HG03378 (cell line): ENCODE measurements at regions not wholly inside any gene's neighbourhood (a gene's known extent, or its start where the extent isn't known, plus 50 kb on each side); places are given as distances from the start of the nearest gene placed in this dataset.

Source experiments
- ATAC-seq: cut with Tn5 transposase; IDR thresholded peaks from one replicate; pipeline ENCODE4 v1.9.1; 2021; ENCODE audit warnings: mild to moderate bottlenecking, moderate library complexity; ENCODE audit not compliant: unreplicated experiment

DNA sequence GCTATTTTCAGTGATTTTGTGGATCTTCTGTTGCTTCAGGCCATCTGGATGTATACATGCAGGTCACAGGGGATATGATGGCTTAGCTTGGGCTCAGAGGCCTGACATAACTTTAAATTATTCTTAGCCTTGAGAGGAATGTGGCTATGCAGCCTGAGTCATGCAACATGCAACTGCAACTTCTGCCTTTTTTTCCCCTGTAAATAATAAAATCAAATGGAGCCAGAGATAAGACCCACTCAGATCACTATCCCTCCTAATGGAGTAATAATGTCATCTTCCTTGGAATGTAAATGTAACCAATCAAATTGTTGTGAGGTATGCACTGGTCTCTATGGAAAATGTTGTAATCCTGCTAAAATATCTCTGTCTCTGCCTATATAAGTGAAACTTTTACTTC lies 54.9 kb downstream of the MAGEB17 start:
- no peak for ATAC-seq

DNA sequence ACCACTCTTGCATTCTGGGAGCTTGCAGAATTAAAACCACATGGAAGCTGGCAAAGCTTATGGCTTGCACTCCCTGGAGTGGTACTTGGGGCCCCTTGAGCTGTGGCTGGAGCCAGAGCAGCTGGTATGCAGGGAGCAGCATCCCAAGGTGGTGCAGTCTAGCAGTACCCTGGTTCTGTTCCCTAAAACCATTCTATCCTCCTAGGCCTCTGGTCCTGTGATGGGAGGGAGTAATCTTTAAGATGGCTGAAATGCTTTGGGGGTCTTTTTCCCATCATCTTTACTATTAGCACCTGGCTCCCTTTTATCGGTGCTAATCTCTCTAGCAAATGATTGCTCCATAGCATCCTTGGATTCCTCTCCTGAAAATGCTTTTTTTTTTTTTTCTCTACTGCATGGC lies 56.1 kb downstream of the MAGEB17 start:
- ATAC-seq: no peak

DNA sequence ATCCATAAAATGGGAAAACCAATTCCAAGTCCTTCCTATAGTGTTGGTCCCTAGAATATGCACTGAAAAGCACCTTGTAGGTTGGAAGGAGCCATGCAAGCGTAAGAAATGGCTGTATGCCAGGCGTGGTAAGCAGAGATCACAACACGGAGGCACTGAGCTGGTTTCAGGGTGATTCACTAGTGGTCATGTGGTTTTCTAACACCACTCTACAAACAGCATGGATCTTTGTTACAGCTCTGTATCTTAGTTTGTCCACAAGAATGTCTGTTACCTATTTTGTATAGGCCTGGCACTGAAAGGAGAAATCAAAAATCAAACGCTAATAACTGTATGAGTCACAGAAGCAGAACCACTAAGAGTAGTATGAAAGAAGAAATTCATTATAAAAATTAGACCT lies 71.9 kb downstream of the MAGEB17 start:
- ATAC-seq: no peak

DNA sequence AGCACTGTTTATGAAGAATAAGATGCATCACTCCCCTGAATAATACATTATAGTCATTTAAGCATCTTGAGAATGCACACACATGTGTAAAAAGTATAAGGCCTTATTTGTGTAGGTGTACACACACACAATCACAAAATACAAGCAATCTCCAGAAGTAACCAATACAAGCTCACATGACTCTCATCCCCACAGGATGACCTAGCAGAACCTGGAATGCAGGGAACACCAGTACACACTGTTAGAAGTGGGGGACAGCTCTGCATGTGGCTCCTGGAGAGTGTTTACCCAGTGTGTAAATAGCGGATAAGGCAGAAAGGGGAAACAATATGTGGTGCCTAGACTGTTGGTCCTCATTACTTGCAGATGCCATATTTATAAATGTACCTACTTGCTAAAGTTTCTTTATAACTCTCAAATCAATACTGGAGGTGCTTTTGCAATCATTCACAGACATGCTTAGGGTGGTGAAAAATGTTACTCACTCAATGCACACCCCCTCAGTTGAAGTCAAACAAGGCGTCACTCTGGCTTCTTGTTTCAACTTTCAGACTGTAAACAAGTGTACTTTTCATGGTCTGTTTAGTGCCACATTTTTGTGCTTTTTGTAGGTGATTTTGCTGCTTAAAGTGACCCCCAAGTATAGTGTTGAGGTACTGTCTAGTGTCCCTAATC lies 73.1 kb downstream of the MAGEB17 start:
- ATAC-seq: no peak

DNA sequence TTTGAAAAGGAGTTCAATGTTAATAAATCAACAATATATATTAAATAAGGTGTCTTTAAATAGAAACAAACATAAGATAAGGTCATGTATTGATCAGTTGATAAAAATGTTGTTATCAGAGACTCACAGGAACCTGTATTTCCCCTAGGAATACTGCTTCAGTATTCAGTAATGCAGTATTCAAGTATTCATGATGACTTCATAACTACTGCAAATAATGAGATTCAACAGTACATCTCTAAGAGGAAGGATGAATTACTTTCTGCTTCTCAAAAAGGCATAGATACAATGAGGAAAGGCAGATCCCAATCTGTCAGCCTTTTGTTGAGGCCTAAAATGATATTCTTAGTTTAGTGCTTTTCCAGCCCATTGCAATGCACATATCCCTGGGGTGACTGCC lies 73.7 kb downstream of the MAGEB17 start:
- ATAC-seq: no peak

DNA sequence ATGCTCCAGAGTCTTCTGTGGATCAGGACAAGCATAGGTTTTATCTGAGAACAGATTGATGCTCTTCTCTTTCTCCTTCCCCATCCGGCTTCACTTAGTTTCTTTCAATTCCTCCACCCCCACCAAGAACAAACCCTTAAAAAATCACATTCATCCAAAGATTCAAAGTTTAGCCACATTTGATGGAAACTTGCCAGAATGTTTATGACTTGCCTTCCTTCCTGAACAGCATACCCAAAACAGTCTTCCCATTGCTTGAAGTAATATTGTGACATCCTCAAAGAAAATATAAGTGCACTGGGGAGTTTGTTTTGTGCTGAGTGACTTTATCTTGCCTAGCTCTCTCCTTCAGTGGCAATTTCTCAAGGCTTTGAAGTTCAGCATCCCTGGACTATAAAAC lies 83.0 kb downstream of the MAGEB17 start:
- no peak for ATAC-seq

DNA sequence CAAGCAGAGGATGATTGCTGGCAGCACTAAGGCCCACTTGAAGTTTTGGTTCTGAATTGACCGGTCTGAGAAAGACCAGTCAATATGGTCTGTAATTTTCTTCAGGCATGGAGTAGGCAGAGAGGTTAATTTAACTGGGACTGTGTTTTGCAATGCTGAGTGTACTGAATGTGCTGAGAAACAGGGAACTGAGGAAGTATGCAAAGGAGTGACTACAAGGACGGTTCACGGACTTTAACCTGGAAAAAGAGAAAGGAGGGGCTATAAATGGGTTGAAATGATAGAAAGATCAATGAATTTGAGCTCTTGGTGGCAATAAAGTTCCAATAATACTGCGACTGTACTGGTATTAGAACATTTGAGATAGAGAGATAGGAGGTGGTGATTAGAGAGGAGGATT lies 84.5 kb downstream of the MAGEB17 start:
- ATAC-seq: no peak

DNA sequence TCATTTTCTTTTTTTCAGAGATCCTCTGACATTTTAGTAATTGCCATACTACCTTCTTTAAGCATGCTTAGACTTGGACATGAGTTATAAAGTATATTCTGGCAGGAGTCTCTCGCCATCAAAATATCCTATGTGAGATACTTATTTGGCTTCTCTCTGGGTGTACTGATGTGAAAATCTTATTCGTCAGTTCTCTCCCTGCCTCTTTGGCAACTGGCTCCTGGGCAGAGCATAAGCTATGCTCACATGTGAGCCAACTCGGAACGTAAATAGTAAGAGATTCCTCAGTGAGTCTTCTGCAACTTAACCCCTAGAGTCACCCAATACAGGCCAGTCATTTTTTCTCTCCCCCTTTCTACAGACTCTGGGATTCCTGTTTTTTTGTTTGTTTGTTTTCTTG lies 91.6 kb downstream of the MAGEB17 start:
- ATAC-seq: no peak

DNA sequence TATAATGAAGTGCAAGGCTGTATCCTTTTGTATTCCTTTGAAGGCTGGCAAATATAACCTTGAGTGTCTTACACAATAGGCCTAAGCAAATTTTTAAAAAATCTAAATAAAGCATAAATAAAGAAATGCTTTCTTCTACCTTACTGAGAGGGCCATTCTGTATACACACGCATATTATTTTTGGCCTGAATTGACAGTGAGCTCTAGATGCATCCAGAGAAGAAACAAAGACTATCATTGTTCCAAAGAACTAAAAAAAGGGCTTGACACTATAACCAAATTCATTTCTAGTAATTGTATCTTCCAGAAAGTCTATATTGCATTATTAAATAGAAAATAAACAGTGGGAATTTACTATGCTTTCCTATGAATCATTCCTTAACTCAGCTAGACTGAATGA lies 100.2 kb downstream of the MAGEB17 start:
- no peak for ATAC-seq

DNA sequence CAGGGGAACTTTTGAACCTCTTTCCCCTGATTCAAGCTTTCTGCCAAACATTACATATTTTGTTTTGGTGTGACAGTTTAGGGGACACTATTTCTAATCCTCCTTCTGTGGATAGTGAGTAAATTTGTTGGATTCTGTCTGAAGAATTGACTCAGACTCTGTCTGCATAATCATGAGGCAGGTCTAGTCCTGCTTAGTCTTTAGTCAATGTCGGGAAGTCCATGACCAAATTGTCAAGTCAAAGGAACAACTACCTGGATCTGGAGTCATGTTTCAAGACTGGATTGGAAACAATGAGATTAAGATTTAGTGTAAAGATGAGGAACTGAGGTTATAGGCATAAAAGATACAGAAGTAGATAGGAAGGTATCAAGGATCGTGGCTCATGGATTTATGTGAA lies 100.9 kb downstream of the MAGEB17 start:
- no peak for ATAC-seq

DNA sequence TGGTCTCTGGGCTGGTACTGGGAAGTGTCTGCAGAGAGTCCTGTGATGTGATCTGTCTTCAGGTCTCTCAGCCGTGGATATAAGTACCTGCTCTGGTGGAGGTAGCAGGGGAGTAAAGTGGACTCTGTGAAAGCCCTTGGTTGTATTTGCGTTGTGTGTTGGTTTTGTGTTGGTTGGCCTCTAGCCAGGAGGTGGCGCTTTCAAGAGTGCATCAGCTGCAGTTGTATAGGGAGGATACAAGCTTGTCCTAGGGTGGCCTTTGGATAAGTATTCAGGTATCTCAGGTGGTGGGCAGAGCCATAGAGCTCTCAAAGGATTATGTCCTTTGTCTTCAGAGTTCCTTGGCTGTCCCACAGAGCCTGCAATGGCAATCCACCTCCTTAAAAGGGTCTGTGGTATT lies 111.6 kb downstream of the MAGEB17 start:
- no peak for ATAC-seq

DNA sequence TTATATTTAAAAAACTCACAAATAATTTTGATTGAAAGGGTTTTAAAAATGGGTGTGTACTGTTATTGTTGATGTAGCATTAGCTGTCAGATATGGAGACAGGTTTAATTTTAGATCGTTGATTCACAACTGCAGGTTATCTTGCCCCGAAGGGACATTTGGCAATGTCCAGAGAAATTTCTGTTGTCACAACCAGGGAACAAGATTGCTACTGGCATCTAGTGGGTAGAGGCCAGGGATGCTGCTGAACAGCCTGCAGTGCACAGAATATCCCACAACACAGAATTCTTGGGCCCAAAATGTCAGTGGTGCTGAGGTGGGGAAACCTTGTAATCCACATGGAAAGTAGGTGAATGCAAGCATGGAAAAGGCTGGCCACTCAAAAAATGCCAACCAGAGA lies 114.9 kb downstream of the MAGEB17 start:
- ATAC-seq: no peak

DNA sequence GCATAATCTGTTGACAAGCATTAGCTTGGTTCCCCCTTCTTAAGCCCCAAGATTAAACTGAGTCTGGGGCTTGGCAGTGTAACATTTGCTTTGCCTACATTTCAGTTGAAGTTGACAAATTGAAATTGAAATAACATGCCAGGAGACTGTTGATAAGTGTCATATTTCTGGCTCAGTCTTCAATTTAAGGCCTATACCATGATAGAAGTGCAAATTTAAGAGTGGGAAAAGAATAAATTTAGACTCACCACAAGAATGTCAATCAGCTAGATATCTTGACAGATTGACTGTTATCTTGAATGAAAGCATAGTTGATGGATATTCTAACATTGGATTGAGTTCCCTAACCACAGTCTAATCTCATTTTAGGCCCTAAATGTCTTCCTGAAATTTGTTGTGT lies 117.6 kb downstream of the MAGEB17 start:
- no peak for ATAC-seq

DNA sequence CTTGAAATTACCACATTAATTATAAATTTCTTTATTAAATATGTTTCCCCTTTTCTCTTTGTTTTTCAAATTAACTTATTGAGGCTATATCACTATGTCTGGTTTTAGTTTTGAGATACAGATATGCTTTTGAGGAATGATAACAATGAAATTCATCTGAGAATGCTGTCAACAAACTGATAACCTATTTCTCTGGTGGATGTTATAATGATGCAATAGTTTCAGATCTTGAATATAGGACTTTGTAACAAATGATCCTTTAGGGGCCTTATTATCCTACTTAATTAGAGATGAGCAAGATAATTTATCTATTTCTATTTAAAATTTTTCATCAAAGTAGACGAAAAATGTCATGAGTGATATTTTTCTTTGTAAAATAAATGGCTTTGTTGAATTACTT lies 123.7 kb downstream of the MAGEB17 start:
- no peak for ATAC-seq

DNA sequence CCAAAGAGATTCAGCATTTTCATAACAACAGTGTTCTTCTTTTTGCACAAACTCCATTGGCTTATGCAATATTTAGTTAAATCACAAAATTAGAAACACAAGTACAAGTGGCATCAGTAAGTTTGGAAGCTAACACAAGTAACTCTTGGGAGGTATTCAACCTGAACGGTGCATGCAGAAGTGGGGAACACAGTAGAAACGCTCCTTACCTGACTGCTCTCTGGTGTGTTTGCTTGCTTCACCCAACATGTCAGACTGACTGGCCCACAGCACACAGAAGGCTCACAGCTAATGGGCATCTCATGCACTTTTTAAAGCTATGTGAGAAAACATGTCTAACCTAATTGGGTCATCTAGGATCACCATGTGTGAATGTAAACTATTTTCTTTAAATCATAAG lies 133.6 kb downstream of the MAGEB17 start:
- ATAC-seq: no peak

DNA sequence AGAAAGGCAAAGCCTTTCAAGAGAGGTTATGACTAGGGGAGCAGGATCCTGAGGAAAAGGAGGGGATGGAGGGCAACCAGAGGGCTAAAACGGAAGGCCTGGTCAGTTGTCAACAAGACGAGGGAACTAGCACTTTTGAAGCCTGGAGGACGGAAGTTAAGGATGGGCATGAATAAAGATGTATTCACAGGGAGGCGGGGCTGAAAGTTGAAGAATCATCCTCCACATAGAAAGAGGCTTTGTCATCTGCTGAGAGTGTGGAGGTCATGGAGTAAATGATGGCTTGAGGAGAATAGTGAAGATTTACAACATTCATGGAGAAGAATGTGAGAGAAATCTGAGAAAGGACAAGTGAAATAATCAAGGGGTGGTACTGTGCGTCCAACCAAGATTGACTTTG lies 137.5 kb downstream of the MAGEB17 start:
- ATAC-seq: no peak

DNA sequence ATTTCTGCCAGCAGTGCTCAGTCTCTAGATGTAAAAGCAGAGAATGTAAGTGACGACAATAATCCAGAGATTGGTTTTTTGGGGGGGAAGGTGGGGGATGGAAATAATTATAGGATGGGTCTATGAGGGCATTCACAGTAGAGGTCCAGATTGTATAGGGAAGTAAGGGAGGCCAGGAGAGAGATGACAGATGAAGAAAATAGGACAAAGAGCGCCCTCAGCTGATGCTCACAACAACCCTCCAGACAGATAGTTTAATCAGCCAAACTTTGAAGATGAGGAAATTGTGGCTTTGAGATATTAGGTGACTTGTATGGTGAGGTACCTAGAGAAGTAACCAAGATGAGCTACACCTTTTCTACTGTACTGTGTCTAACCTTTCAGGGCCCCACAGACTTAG lies 137.9 kb downstream of the MAGEB17 start:
- ATAC-seq: no peak

DNA sequence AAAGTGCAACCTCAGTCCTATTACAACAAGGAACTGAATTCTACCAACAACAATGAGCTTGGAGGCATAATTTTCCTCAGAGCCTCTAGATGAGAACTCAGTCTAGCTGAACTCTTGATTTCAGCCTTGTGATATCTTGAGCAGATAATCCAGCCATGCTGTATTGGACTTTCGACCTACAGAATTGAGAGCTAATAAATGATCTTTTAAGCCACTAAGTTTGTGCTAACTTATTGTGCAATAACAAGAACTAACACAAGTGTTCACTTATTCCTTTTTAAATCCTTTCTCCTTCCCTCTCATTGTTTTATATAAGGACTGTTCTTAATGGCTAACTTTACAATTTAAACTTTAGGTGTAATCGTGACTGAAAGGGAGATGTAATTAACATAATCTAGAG lies 140.7 kb downstream of the MAGEB17 start:
- no peak for ATAC-seq

DNA sequence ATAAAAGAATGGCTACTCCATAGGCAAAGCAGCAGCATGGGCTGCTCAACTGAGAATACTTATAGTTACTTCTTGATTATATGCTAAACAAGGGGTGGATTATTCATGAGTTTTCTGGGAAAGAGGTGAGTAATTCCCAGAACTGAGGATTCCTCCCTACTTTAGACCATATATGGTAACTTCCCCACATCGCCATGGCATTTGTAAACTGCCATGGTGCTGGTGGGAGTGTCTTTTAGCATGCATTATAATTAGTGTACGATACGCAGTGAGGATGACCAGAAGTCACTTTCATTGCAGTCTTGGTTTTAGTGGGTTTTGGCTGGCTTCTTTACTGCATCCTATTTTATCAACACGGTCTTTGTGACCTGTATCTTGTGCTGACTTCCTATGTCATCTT lies 141.5 kb downstream of the MAGEB17 start:
- ATAC-seq: no peak

DNA sequence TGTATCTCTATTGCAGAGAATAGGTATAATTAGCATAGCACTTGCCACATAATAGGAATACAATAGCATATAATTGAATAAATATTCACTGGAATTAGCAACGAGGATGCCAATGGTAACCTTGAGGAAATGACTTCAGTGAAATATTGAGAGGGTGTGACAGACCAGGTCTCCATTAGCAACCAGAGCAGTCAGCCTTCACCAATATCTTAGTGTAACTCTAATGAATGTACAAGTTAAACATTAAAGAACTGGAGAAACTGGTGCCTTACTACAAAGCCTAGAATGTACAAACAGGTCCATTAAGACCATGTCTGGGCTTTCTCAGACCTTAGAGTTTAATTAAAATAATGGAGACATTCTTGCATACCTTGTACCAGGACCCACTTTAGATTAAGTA lies 143.0 kb downstream of the MAGEB17 start:
- no peak for ATAC-seq

DNA sequence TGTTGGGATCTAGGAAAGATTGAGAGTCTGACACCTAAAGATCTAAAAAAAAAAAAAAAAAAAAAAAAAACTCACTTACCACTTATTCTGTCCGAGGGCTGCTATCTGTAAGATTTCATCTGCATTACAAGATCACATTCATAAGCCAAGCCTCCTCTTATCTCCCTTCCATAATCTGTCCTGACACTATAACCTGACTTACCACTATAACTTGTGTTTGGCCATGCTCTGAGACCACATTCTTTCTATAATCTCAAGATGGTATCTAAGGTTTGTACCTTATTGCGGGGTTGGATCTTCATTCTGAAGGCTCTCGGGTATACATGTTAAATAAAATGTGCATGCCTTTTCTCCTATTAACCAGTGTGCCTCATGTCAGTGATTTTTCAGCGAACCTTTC lies 144.4 kb downstream of the MAGEB17 start:
- ATAC-seq: no peak

DNA sequence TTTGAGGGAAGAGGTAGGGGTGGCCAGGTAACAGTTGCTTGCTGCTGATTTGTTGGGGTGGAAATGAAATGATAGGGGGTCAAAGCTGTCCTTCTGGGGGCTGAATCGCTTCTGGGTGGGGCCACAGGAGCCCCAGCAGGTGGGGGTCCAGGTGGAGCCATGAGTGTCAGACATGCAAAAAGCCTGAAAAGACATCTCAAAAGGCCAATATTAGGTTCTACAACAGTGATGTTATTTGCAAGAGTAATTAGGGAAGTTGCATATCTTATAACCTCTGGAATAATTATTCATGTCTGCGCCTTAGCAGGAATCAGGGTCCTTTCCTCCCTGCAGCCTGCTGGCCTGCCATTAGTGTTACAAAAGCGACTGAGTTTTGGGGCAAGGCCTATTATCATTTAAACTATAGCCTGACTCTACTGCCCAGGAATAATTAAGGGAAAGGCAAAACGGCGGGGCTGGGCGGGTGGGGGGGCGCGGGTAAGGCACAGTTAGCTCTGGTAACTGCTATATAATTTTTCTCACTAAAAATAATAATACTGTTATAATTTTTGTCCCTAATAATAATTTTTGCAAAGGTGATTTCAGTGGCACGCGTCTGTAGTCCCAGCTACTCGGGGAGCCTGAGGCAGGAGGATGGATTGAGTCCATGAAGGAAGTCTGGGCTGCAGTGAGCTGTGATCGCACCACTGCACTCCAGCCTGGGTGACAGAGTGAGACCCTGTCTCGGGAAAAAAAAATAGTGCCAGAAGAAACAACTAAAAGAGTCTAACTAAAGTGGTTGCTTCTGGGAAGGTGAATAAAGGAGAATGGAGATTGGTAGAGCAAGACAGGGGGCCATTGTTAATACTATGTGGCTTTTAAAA lies 145.7 kb downstream of the MAGEB17 start:
- no peak for ATAC-seq

DNA sequence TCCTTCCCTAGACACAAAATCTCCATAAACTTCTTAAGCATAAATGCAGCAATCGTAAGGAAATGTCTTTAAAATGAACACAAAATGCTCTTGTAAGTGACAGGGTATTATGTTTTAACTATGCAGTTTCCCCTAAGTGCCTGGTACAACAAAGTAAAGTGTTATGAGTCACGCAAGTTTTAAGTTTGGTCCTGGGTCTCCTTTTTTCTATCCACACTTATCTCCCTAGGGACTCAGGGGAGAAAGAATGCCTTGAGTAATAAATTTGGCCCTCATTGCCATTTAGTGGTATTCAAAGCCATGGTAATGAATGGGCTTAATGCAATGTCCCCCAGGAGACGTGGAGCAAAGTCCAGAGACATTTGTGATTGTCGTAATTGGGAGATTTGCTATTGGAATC lies 149.1 kb downstream of the MAGEB17 start:
- no peak for ATAC-seq
